Activated CD4-positive, alpha-beta T cell treated with anti-CD3 and anti-CD28 coated beads, Interleukin-10, Interleukin-2, amounts not matched to agents 100 ng/mL and 50 ng/mL, durations not matched to agents 16 hours and 8 hours (primary cell): ENCODE measurements at regions not wholly inside any gene's neighbourhood (a gene's known extent, or its start where the extent isn't known, plus 50 kb on each side); places are given as distances from the start of the nearest gene placed in this dataset.
"Not testable (repeated sequence)": the region's sequence is repeated elsewhere in the genome, so short reads cannot be mapped to it uniquely, and the experiment has no call there.

Experiments used
- DNase-seq: peaks from one replicate; pipeline ENCODE4 v3.0.0-alpha.2; 2020

GRCh38 chr11:71181566-71181965 lies 70.8 kb downstream of the SHANK2 start:
- DNase-seq: no peak

GRCh38 chr11:71180694-71181470 lies 71.5 kb downstream of the SHANK2 start:
- no peak for DNase-seq

- DNase-seq: no peak
Measured at GRCh38 chr11:71179877-71180605, 72.3 kb downstream of the SHANK2 start.

GRCh38 chr11:71178076-71178475 lies 74.3 kb downstream of the SHANK2 start:
- DNase-seq: no peak

GRCh38 chr11:71176812-71177211 lies 75.6 kb downstream of the SHANK2 start:
- no peak for DNase-seq

GRCh38 chr11:71173709-71174108 lies 78.7 kb downstream of the SHANK2 start:
- DNase-seq: no peak

GRCh38 chr11:71172680-71173079 lies 79.7 kb downstream of the SHANK2 start:
- DNase-seq: no peak

- DNase-seq: no peak
Measured at GRCh38 chr11:71171576-71171975, 80.8 kb downstream of the SHANK2 start.

GRCh38 chr11:71170624-71171423 lies 81.6 kb downstream of the SHANK2 start:
- no peak for DNase-seq

GRCh38 chr11:71169313-71169712 lies 83.1 kb downstream of the SHANK2 start:
- DNase-seq: no peak

GRCh38 chr11:71167814-71168213 lies 84.6 kb downstream of the SHANK2 start:
- not testable (repeated sequence) for DNase-seq

GRCh38 chr11:71165771-71166170 lies 86.6 kb downstream of the SHANK2 start:
- no peak for DNase-seq

GRCh38 chr11:71164621-71165020 lies 87.8 kb downstream of the SHANK2 start:
- no peak for DNase-seq

GRCh38 chr11:71164186-71164585 lies 88.2 kb downstream of the SHANK2 start:
- no peak for DNase-seq

- no peak for DNase-seq
Measured at GRCh38 chr11:71163371-71163770, 89.0 kb downstream of the SHANK2 start.

GRCh38 chr11:71158936-71159335 lies 93.4 kb downstream of the SHANK2 start:
- DNase-seq: no peak

- DNase-seq: not testable (repeated sequence)
Measured at GRCh38 chr11:71157676-71158075, 94.7 kb downstream of the SHANK2 start.

- DNase-seq: no peak
Measured at GRCh38 chr11:71156301-71156700, 96.1 kb downstream of the SHANK2 start.

GRCh38 chr11:71155846-71156245 lies 96.5 kb downstream of the SHANK2 start:
- DNase-seq: no peak

- no peak for DNase-seq
Measured at GRCh38 chr11:71154261-71154805, 98.0 kb downstream of the SHANK2 start.

GRCh38 chr11:71153005-71153390 lies 99.4 kb downstream of the SHANK2 start:
- DNase-seq: no peak

- DNase-seq: not testable (repeated sequence)
Measured at GRCh38 chr11:71152312-71153004, 99.9 kb downstream of the SHANK2 start.

GRCh38 chr11:71151561-71151960 lies 100.8 kb downstream of the SHANK2 start:
- no peak for DNase-seq
